Spleen (tissue), 11 donors: ENCODE measurements at regions not wholly inside any gene's neighbourhood (a gene's known extent, or its start where the extent isn't known, plus 50 kb on each side); places are given as distances from the start of the nearest gene placed in this dataset.

Experiments used
- DNase-seq: peaks from one replicate; pipeline ENCODE4 v3.0.0-alpha.2; 2020
- H3K27ac ChIP-seq, 8 donors: fragments of 200-600 bp; sonication (generic) in 7 of 8; 1 replicate in 4 of 8; 2 replicates in 4 of 8; pipeline versions ENCODE4 v1.5.0 to v1.8.0; 2016 to 2021; ENCODE audit warnings: inconsistent platforms in 4 of 8, mild to moderate bottlenecking in 4 of 8, moderate library complexity in 1 of 8
- H3K27me3 ChIP-seq, 7 donors: fragments of 200-600 bp; sonication (generic) in 6 of 7; replicated peaks in 1 of 7; 1 replicate in 4 of 7; 2 replicates in 3 of 7; pipeline versions ENCODE4 v1.5.0 to v1.8.0; 2016 to 2021; ENCODE audit warnings: inconsistent platforms in 3 of 7, mild to moderate bottlenecking in 1 of 7
- H3K36me3 ChIP-seq, 6 donors: fragments of 200-600 bp; sonication (generic) in 5 of 6; 1 replicate in 4 of 6; 2 replicates in 2 of 6; pipeline versions ENCODE4 v1.5.0 to v1.8.0; 2016 to 2021; ENCODE audit warnings: inconsistent platforms in 2 of 6
- H3K4me1 ChIP-seq, 6 donors: fragments of 200-600 bp; sonication (generic) in 5 of 6; 1 replicate in 3 of 6; 2 replicates in 3 of 6; pipeline versions ENCODE4 v1.5.0 to v1.8.0; 2016 to 2021; ENCODE audit warnings: inconsistent platforms in 3 of 6
- H3K4me3 ChIP-seq, 8 donors: fragments of 200-600 bp; sonication (generic) in 7 of 8; 1 replicate in 4 of 8; 2 replicates in 4 of 8; pipeline versions ENCODE4 v1.5.0 to v1.8.0; 2016 to 2021; ENCODE audit warnings: inconsistent platforms in 4 of 8, mild to moderate bottlenecking in 4 of 8, moderate library complexity in 2 of 8
- H3K9me3 ChIP-seq, 8 donors: fragments of 200-600 bp; sonication (generic) in 7 of 8; 1 replicate in 4 of 8; 2 replicates in 4 of 8; pipeline versions ENCODE4 v1.5.0 to v1.8.0; 2016 to 2021; ENCODE audit warnings: inconsistent platforms in 4 of 8
- CTCF ChIP-seq, 11 experiments: fragments of 200-600 bp in 7 of 11; fragments of 450-650 bp in 4 of 11; sonication (generic) in 4 of 11; IDR thresholded peaks in 8 of 11; conservative IDR thresholded peaks in 3 of 11; 1 replicate in 7 of 11; 2 replicates in 4 of 11; pipeline versions ENCODE4 v1.4.0 to v1.8.0; 2016 to 2021; ENCODE audit warnings: antibody characterized with exemption in 11 of 11, inconsistent platforms in 4 of 11, mild to moderate bottlenecking in 1 of 11
- POLR2A ChIP-seq, 3 donors: fragments of 450-650 bp; IDR thresholded peaks; one replicate each; pipeline ENCODE4 v1.5.1; 2017; ENCODE audit warnings: antibody characterized with exemption in 3 of 3, mild to moderate bottlenecking in 1 of 3
- POLR2AphosphoS5 ChIP-seq, 3 donors: sonication (generic); formaldehyde crosslinking; IDR thresholded peaks; one replicate each; pipeline ENCODE4 v1.5.1; 2017; ENCODE audit warnings: antibody characterized with exemption in 3 of 3
- WGBS, 5 donors: extraction: QIAGEN DNeasy Blood & Tissue Kit in 3 of 5; methylation state at CpG; one replicate each; pipeline versions ENCODE4 v1.1.5 to v1.1.7; 2013 to 2018; 5-methylcytosine and 5-hydroxymethylcytosine counted together
- intact Hi-C: fragments of 100-400 bp; cut with DNase I; formaldehyde crosslinking; loops from one replicate; pipeline ENCODE4 v1.15.0; 2023; ENCODE audit warnings: low total_unique reads
- donor health status: healthy with polysubstance abuse.
- donor health status: DM: no; HTN: no; CAD: no; lungs with moderate emphysema.
- donor health status: DM: no; HTN: no; CAD: no.
- donor health status: Bipolar disorder and iron deficiency.
- donor health status: healthy.
- donor health status: DM: no; HTN: no; CAD: no.
- donor health status: DM: yes; HTN: yes; CAD: no.

DNA sequence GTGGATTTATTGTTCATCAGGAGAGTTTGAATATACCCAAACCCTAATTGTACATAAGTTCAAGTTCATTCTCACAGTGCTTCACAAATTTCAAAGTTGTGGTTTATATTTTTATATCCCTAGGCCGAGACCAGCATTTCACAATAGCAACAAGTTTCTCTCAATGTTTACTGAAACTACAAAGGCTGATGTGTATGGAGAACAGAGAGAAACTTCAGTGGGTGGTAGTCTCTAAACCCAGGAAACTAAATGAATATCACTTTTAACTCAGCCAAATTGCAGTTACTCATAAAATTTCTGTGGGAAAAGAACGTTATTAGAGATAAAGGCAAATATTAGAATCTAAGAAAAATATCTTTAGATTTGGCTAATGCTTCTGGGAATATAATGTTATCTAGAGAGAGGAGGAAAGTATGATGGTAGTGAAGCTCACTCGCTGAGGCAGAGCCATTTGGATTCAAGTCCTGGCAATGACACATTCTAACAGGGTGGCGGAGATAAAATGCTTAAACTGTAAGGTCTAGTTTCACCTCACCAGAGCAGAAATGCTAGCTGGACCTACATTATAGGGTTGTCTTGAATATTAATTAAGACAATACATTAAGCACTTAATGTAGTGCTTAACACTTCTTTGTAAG, 514.8 kb downstream of the EPHA3 start:
- intact Hi-C loops, result no loop called here
- no peak for TF ChIP-seq POLR2A (IDR thresholded peaks at IDR 0.05)
- TF ChIP-seq CTCF (IDR thresholded peaks at IDR 0.05 in 8 of 11, conservative IDR thresholded peaks at IDR 0.05 in 3 of 11), result no peak
- no peak for TF ChIP-seq POLR2AphosphoS5 (IDR thresholded peaks at IDR 0.05)
- no peak for DNase-seq
- no peak overlapping the region for H3K27ac ChIP-seq
- no peaks in the 10 kb centered on the region for H3K36me3 ChIP-seq
- peaks cover 0 to 4% (median 0%) of the 10 kb centered on the region in 8 donors for H3K9me3 ChIP-seq
- no peaks in the 10 kb centered on the region for H3K27me3 ChIP-seq
- 72 to 88% (median 78%) methylated on average over 4 of the region's 4 CpGs for WGBS, 5 donors
- no peak overlapping the region for H3K4me3 ChIP-seq
- no peaks in the 10 kb centered on the region for H3K4me1 ChIP-seq

DNA sequence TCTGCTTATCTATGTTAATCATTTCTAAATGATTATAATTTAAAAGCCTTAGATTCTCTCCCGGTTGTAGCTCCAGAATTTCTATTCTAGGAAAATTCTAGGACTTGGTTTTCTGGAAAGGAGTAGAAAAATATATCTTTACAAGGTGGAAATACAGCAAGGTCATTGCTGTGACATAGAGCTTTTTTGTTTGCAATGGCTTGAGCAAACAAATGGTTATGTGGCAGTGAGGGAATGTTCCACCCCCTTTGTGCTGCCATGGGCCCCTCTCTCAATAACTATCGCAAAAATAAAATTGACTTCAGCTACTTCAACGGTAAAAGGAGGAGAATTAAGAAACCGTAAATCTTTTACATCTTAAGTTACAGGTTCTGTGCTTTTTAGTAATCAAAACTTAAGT, 517.1 kb downstream of the EPHA3 start:
- no peak overlapping the region for H3K4me3 ChIP-seq
- peaks cover 0 to 4% (median 0%) of the 10 kb centered on the region in 8 donors for H3K9me3 ChIP-seq
- H3K4me1 ChIP-seq, result no peaks in the 10 kb centered on the region
- no peak for DNase-seq
- H3K27me3 ChIP-seq, result no peaks in the 10 kb centered on the region
- no peak overlapping the region for H3K27ac ChIP-seq
- WGBS, 5 donors, result 75 to 94% (median 87%) methylated on average over 4 of the region's 4 CpGs
- intact Hi-C loops, result no loop called here
- TF ChIP-seq POLR2A (IDR thresholded peaks at IDR 0.05), result no peak
- no peak for TF ChIP-seq POLR2AphosphoS5 (IDR thresholded peaks at IDR 0.05)
- no peak for TF ChIP-seq CTCF (IDR thresholded peaks at IDR 0.05 in 8 of 11, conservative IDR thresholded peaks at IDR 0.05 in 3 of 11)
- H3K36me3 ChIP-seq, result no peaks in the 10 kb centered on the region

DNA sequence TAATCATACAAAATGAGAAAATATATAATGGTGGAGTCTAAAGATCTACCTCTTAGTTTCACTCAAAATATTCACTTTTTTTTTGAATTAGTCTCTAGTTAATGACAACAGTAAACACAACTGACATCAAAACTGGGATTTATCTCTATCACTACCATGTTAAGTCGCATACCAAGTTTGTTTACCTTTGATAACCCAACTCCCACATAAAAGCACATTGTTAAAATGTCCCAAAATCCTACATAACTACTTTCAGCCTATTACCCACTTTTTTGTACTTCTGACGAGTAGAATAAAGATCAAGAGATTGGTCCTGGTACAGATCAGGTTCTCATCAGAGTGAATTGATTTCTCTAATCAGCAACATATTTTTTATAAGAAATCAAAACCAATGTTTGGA, 518.5 kb downstream of the EPHA3 start:
- no peak for TF ChIP-seq CTCF (IDR thresholded peaks at IDR 0.05 in 8 of 11, conservative IDR thresholded peaks at IDR 0.05 in 3 of 11)
- no peak for TF ChIP-seq POLR2A (IDR thresholded peaks at IDR 0.05)
- Histone ChIP-seq H3K9me3 (peaks cover 0 to 9% (median 0%) of the 10 kb centered on the region in 8 donors), H3K27me3 (no peaks in the 10 kb centered on the region), H3K27ac (no peak overlapping the region), H3K4me1 (no peaks in the 10 kb centered on the region), H3K4me3 (no peak overlapping the region), H3K36me3 (no peaks in the 10 kb centered on the region)
- DNase-seq, result no peak
- 63 to 86% (median 73%) methylated on average over 2 of the region's 2 CpGs for WGBS, 5 donors
- intact Hi-C loops, result no loop called here

- peaks cover 0 to 10% (median 0%) of the 10 kb centered on the region in 8 donors for H3K9me3 ChIP-seq
- H3K4me1 ChIP-seq, result no peaks in the 10 kb centered on the region
- no peak overlapping the region for H3K4me3 ChIP-seq
- WGBS, 5 donors, result 67 to 83% (median 75%) methylated on average over 5 of the region's 5 CpGs
- TF ChIP-seq POLR2A (IDR thresholded peaks at IDR 0.05) (no peak), CTCF (IDR thresholded peaks at IDR 0.05 in 8 of 11, conservative IDR thresholded peaks at IDR 0.05 in 3 of 11) (no peak), POLR2AphosphoS5 (IDR thresholded peaks at IDR 0.05) (no peak)
- H3K27ac ChIP-seq, result no peak overlapping the region
- DNase-seq, result no peak
- no peaks in the 10 kb centered on the region for H3K27me3 ChIP-seq
- intact Hi-C loops, result no loop called here
- no peaks in the 10 kb centered on the region for H3K36me3 ChIP-seq
Measured at GRCh38 chr3:89628856-89629670, 521.6 kb downstream of the EPHA3 start.
